ENCODE measurements at regions not wholly inside any gene's neighbourhood (a gene's known extent, or its start where the extent isn't known, plus 50 kb on each side); places are given as distances from the start of the nearest gene placed in this dataset.

GRCh38 chr11:26204101-26204500 lies 127.8 kb upstream of the ANO3 start:
- DNase-seq (ENCODE audit: low read depth in 2 of 3, low spot score in 2 of 3), result no peak

- DNase-seq (ENCODE audit: low read depth in 2 of 3, low spot score in 2 of 3), result no peak
Measured at GRCh38 chr11:26204839-26205238, 127.1 kb upstream of the ANO3 start.

- no peak for DNase-seq (ENCODE audit: low read depth in 2 of 3, low spot score in 2 of 3)
Measured at GRCh38 chr11:26219183-26220117, 112.5 kb upstream of the ANO3 start.

- no peak for DNase-seq (ENCODE audit: low read depth in 2 of 3, low spot score in 2 of 3)
Measured at GRCh38 chr11:26225646-26226045, 106.3 kb upstream of the ANO3 start.

DNA sequence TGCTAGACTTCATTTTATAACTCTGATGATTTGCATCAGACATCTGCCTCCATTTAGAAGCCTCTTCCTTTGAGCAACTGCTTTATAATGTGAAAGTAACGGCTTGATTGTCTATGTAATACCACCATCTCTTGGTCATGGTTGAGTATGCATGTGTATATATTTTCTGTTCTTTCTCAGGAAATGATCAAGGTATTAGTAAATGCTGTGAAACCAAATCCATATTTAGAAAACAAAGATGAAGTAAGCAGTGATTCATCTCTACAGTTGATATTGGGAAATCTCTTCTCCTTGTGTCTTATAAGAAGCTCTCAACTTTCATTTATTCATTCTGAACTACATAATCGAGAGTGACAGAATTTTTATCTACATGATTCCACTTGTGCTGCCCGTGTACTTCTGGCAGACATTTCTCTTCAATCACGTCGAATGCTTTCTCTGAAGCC lies 104.6 kb upstream of the ANO3 start:
- no peak for DNase-seq (ENCODE audit: low read depth in 2 of 3, low spot score in 2 of 3)

DNA sequence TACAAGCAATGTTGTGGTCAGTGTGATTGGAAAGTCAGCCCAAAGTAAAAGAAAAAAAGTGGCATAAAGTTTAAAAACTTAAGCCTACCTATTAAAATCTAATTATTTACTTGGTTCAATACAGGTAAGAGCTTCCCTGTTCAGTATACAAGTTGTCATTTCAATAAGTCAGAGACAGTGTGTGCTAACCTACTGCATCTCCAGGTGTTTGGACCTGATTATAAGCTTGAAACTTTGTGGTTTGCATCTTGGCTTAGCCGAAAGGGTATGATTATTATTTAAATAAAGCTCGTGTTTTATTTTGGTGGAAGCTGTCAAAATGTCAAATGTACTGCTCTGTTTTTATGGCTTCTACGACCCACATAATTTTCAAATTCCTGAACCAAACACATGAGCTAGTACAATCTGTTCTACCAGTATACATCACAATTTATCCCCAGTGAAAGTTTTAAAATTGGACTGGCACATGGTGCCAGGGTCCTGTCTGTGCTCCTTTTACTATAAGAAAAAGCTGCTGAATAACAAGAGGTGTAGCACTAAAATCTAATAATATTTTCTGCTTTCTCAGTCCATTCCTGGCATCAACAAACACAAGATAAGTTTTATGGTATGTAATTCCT lies 103.9 kb upstream of the ANO3 start:
- no peak for DNase-seq (ENCODE audit: low read depth in 2 of 3, low spot score in 2 of 3)

DNA sequence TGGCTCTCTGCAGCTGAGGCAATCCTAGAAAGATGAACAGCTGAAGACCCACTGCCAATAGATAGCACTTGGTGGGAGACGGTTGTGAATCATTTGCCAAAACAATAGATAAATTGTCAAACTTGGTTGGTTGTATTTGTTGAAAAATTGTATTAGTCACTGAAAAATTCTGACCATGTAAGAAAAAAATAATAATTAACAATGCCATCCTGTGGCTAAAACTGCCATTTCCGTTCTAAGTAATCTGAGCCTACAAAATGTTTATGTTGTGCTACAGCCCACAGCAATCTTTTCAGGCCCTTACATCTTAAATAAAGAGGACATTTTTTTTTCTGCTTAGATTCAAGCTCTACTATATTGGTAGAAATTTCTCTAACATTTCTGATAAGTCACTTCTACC lies 103.2 kb upstream of the ANO3 start:
- DNase-seq (ENCODE audit: low read depth in 2 of 3, low spot score in 2 of 3), result no peak

DNA sequence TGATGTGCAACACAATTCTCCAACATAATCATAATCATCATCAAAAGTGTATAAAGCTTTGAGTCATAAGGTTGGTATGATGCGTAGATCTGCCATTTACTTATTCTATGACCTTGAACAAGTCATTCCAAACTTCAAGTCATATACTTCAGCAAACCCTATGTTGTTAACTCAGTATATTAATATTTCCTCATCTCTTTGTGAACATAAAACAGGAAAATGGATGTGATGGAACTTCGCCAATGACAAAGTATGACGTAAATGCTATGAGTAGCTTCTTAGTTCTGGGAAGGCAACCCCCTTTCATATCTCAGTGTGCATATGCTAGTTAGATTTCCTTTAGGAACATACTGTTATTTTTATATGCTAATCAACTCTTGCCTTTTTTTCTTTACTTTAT lies 102.7 kb upstream of the ANO3 start:
- DNase-seq (ENCODE audit: low read depth in 2 of 3, low spot score in 2 of 3), result no peak

- no peak for DNase-seq (ENCODE audit: low read depth in 2 of 3, low spot score in 2 of 3)
Measured at GRCh38 chr11:26229981-26230380, 101.9 kb upstream of the ANO3 start.

- DNase-seq (ENCODE audit: low read depth in 2 of 3, low spot score in 2 of 3), result no peak
Measured at GRCh38 chr11:26231252-26231661, 100.7 kb upstream of the ANO3 start.

GRCh38 chr11:26234451-26234850 lies 97.5 kb upstream of the ANO3 start:
- no peak for DNase-seq (ENCODE audit: low read depth in 2 of 3, low spot score in 2 of 3)

- DNase-seq (ENCODE audit: low read depth in 2 of 3, low spot score in 2 of 3), result no peak
Measured at GRCh38 chr11:26243426-26243825, 88.5 kb upstream of the ANO3 start.

- no peak for DNase-seq (ENCODE audit: low read depth in 2 of 3, low spot score in 2 of 3)
Measured at GRCh38 chr11:26244207-26244606, 87.7 kb upstream of the ANO3 start.

- DNase-seq (ENCODE audit: low read depth in 2 of 3, low spot score in 2 of 3), result no peak
Measured at GRCh38 chr11:26245046-26245445, 86.9 kb upstream of the ANO3 start.

GRCh38 chr11:26247340-26247739 lies 84.6 kb upstream of the ANO3 start:
- DNase-seq (ENCODE audit: low read depth in 2 of 3, low spot score in 2 of 3), result no peak

GRCh38 chr11:26248661-26249060 lies 83.3 kb upstream of the ANO3 start:
- DNase-seq (ENCODE audit: low read depth in 2 of 3, low spot score in 2 of 3), result no peak

- no peak for DNase-seq (ENCODE audit: low read depth in 2 of 3, low spot score in 2 of 3)
Measured at GRCh38 chr11:26254378-26254777, 77.6 kb upstream of the ANO3 start.

GRCh38 chr11:26263769-26264168 lies 68.2 kb upstream of the ANO3 start:
- no peak for DNase-seq (ENCODE audit: low read depth in 2 of 3, low spot score in 2 of 3)

GRCh38 chr11:26264266-26264665 lies 67.7 kb upstream of the ANO3 start:
- no peak for DNase-seq (ENCODE audit: low read depth in 2 of 3, low spot score in 2 of 3)

DNA sequence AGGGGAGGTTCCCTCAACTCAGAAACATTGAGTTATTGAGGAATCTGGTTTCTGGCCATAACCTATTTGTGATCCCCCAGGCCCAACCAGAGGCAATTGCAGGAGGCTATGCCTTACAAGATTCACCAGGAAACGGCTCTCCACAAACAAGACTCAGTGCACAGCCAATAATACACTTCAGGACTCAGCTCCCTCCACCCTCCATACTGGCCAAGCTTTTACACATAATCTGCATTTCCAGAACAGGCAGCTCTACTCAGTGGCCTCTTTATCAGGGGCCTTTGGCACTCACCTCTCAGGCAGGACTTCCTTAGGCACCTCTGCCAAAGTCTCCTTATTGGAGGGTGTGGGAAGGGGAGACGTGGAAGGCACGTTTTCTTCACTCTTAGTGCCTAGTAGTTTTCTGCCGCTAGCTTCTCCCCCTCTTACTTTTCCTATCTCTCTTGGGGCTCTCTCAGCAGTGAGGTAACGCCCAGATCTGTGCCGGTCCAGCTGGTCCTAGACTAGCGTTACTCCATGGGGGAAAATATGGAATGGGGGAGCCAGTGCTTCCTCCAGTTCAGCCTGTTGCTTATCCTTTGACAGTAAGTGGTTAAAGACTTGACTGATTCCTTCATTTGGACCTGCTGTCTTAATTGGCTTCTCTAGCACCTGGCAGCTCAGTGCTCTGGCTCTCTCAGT lies 62.8 kb upstream of the ANO3 start:
- no peak for DNase-seq (ENCODE audit: low read depth in 2 of 3, low spot score in 2 of 3)

GRCh38 chr11:26271666-26272065 lies 60.3 kb upstream of the ANO3 start:
- DNase-seq (ENCODE audit: low read depth in 2 of 3, low spot score in 2 of 3), result no peak

All from hematopoietic multipotent progenitor cell (in vitro differentiated cells).